Left renal cortex interstitium (tissue), 4 donors: ENCODE measurements at regions not wholly inside any gene's neighbourhood (a gene's known extent, or its start where the extent isn't known, plus 50 kb on each side); places are given as distances from the start of the nearest gene placed in this dataset.

ENCODE experiments used
- DNase-seq, 4 donors: peaks; one replicate each; pipeline ENCODE4 v3.0.0-alpha.2; 2013; ENCODE audit warnings: low read depth in 4 of 4, low spot score in 2 of 4, missing footprints in 1 of 4

DNA sequence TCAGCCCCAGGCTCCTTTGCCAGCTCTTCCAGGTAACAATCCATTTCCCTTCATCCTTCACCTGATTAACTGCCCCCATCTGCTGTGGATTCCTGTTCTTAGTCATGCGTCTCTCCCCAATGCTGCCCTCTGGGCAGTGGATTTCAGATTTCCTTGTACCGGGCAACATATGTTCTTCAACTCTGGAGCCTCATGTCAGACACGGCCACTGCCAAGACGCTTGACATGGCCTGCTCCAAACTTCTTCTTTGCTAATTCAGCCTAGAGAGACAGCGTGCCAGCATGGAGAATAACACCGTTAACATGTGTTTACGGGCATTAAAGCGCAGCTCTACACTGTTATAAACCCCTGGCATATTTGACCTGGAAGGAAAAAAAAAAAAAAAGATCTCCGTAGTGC, 1035.1 kb upstream of the NR2F2 start:
- no peak for DNase-seq

DNA sequence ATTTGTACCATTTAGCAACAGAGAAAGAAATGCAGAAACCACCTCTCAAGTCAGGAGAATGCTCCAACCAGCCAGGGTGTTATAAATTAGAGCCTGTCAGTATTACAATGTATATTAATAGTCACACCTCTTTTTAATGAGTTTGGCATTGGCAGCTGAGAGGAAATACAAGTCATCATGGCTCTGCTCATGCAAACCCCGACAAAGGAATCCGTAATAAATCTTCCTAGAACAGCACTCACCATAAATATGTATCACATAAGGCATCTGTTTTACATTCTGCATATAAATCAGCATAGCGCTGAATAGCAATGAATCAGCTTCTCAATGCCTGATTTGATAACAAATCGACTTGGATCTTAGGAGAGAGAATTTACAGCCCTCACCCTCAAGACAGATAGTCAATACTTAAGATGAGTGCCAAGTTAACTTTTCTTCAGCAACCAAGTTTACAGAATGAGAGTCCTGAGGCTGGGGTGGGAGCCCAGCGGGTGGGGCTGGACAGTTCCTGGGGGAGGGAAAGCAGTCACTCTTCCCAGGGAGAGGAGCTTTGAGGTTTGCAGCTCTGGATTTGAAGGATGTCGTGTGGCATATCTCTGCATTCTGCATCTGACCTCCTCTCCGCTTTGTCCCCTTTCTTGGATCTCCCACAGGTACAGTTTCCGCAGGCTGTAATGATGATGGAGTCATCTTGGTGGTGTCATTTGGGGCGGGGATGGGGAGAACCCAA, 1034.4 kb upstream of the NR2F2 start:
- no peak for DNase-seq

DNA sequence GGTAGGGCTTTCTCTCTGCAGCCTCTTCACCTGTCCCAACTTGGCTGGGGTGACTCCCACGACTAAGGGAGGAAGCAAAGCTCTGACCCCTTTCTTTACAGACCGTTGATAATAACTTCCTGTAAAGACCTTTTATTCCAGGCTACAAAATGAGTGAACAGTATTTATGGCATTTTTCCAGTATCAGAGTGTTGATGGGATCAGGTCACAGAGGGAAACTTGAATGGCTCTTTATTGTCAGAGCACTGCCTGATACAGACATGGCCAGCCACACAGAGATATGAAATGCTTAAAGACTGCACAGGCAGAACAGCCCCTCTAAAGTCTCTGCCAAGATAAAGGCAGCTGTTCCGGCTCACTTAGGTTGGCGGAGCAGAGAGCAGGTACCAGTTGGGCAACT, 1033.9 kb upstream of the NR2F2 start:
- no peak for DNase-seq

DNA sequence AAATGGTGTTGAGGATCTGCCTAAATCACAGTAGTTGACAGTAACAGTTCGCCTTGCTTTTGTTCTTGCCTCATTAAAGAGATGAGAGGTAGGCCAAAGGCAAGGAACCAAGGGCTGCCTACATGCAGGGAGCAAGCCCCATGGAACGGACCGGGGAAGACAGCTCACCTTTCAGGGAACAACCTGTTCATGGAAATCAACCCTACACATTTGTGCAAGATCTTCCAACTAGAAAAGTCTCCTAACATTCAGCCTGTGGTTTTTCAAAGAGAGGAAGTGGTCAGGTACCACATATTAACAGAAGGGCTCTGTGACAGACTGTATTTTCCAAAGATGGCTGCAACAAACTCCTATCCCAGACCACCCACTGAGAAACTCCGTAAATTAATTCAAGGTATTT, 1031.8 kb upstream of the NR2F2 start:
- DNase-seq = no peak

DNA sequence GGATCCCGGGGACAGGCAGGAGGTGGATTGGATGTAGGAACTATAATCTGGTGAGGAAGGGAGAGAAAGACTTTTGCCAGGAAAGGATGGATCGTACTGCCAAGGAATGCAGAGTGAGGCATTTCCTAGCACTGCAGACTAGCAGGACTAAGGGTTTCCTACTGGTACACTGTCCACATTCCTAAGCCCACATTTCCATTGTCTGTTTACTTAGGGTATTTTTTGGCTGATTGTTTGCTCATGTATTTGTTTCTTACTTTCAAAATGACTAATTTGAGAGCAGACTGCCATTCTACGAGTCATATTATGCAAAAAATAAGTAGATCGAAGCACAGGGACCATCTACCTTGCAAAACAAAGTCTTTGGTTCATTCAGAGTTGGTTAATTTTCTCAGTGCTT, 1029.5 kb upstream of the NR2F2 start:
- no peak for DNase-seq

DNA sequence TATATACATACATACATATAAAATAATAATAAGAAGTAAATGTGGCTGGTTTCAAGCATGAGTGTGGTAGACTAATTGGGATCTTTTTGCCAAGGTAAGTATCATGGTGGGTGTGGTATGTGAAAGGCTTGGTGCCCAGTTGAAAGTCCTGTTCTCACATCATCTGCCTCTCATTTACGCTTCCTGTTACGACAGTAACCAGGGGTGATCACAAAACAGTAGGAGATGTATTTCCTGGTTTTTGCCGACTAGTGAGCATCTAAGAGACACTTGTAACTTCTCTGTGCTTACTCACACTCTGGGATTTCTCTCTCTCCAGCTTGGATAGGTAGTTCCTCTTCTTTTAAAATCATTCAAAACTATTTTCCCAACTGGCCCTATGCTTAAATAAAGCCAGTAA, 1028.3 kb upstream of the NR2F2 start:
- no peak for DNase-seq

DNA sequence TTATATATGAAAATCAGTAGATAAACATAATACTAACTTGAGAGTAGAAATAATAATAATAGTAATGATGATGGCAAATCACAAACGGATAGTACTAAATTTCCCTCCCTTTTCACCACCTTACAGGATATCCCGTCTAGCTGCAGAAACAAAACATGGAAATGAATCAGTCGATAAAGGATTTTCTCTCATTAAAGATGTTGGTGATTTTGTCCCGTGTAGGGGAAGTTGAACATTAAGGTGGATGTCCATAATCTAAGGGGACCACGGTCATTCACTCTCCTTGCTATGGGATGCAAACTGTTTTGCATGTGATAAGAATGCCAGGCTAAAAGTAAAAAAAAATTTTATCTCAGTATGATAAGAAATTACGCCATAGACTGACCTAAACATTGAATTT, 1027.7 kb upstream of the NR2F2 start:
- DNase-seq = no peak

DNA sequence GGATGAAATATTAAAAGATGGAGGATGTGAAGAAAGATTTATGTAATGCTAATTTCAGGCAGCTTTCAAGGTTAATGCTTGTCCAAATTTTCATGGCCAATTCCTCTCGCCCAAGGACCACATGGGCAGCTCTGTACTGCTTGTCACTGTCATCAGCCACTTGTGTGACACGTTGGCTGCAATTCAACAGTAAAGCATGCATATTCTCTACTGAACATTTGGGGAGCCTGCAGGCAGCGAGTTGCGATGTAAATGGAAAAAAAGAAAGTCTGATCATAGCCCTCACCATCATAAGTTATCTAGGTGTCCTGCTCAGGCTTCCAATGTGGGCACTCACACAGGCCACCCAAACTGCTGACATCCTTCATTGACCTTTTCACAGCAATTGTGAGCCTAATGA, 1026.8 kb upstream of the NR2F2 start:
- no peak for DNase-seq

DNA sequence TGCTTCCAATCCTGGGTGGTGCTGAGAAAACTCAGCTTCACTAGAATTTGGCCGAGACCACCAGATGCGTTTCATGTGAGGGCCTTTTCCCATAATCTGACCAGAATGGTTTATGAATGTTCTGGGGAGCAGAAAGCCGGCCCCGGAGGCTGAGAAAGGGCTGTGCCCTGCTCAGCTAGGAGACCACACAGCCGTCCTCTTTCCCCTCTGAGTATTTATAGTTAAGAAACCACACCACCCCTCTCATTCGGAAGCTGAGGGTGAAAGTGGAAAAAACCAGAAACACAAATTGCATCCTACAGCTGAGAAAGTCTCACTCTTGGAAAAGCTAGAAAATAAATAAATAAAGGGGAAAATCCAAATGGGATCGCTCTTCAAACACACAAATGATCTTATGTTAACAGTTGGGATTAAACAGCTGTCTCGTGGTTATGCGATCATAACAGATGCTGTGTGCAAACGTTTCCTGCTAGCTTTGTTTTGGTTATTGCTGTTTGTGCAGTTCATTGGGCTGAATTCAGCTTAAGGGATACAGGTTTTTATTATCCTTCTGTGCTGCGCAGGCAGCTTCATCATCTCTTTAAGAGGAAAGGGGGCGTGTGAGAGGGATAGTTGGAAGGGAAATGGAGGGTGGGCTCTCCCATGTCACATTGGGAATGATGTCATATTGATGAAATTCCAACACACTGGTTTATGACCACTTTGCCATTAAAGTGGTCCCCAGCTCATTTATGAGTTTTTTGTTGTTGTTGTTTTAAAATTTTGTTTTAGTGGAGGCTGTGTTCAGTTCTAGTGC, 1026.2 kb upstream of the NR2F2 start:
- DNase-seq = peak in 1 of 4 donors; percentile 71

DNA sequence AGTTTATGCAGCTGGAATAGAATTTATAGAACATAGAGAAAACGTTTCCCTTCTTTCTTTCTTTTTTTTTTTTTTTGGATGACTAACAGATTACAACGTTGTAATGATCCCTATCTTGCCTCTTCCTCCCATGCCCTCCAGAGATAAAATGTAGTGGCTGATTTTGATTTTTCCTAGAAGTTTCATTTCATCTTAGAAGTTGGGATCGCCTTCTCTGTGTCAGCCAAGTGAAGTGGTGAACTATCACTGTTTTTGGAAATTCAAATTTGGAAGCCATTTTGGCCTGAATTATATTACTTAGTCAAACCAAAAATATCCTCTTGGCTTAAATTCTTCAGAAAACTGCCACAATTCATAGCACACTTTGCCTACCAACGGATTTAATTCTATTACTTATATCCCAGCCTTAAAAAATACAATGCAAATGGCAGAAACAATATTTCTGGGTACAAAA, 1025.5 kb upstream of the NR2F2 start:
- DNase-seq = no peak

DNA sequence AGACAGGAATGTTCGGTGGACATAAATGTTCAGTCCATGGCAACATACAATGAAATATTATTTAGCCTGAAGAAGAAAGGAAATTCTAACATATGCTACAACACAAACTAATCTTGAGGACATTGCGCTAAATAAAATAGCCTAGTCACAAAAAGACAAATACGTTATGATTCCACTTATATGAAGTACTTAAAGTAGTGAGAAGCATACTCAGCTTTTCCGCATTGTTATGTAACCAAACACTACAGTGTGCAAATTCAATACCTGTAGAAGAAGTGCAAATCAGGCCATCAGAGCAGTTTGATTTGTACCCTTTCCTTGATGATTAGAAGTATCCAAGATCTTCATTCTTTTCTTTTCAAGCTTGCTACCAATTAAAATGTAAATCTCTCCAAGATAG, 1023.4 kb upstream of the NR2F2 start:
- DNase-seq = no peak

DNA sequence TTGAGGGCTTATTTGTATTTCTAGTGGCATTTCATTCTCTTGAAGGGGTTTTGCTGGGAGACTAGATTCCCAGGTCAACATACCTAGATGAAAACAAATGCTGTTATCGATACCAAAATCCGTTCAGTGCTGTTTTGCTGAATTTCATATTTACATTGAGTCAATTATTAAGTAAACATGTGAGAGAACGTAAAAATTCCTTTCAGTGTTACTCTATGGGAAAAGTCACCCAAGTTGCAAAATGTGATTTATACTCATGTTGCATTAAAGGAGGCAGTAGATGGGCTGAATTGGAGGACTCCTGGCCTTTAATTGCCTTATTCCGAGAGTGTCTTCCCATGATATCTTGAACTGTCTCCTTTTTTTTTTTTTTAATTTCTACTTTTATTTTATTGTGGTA, 1011.3 kb upstream of the NR2F2 start:
- no peak for DNase-seq

DNA sequence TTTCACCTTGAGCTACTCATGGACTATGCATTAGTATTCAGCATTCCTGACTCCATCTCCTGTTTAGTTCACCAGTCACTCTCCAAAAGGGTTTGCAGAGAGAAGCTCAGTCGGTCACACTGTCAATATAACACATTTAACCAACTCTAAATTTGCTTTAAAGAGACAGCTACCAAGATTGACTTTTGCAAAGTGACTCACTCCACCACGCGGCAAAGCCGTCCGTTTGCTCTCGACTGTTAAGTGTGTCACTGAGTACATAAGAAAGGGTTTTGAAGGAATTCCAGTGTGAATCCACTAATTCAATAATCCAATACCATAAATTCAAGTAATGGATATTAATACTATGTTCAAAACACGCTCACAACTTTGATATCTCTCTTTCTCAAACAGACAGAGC, 1006.7 kb upstream of the NR2F2 start:
- no peak for DNase-seq

DNA sequence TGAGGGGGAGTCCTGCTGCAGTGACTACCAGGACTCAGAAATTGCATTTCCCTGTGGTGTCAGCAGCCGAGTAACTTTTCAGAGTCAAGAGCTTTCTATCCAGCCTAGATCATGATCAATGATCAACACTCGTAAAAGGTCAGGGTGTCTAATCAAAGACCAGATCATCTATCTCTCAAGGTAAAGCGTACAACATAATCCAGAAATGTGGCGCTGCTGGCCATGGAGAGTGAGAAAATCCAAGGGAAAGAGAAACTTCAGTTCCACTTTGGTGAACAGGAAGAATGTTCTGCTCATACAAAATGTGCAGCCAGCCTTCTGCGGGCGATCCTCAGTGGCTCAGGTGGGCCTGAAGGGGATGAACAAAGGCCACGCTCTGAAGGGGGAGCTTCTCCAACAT, 1005.8 kb upstream of the NR2F2 start:
- DNase-seq = no peak

DNA sequence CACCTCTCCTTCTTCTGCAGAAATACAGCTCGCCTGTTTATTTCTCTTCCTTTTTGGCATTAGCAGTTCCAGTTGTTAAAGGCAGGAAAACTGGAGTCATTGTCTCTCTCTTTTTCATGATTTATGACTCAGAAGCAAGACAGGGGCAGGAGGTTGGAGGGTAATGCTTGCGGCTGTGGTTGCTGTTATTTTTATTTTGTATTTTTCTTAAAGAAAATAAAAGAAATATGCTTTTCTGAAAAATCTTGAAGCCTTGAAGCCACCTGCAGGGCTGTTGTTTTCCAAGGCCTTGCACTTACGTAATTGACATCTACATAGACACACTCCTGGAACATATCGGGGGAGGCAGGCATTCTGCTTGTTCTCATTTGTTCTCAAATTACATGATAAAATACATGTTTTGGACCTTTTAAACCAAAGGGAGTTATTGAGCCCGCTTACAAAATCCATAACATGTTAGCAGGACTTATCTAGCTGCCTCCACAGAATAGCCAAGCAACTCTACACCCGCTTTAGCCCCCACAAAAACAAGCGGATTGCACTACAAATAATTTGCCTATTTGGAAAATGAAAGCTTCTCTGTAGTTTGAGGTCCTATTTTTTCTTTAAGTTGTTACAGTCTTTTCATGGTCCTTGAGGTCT, 1004.6 kb upstream of the NR2F2 start:
- DNase-seq = no peak

DNA sequence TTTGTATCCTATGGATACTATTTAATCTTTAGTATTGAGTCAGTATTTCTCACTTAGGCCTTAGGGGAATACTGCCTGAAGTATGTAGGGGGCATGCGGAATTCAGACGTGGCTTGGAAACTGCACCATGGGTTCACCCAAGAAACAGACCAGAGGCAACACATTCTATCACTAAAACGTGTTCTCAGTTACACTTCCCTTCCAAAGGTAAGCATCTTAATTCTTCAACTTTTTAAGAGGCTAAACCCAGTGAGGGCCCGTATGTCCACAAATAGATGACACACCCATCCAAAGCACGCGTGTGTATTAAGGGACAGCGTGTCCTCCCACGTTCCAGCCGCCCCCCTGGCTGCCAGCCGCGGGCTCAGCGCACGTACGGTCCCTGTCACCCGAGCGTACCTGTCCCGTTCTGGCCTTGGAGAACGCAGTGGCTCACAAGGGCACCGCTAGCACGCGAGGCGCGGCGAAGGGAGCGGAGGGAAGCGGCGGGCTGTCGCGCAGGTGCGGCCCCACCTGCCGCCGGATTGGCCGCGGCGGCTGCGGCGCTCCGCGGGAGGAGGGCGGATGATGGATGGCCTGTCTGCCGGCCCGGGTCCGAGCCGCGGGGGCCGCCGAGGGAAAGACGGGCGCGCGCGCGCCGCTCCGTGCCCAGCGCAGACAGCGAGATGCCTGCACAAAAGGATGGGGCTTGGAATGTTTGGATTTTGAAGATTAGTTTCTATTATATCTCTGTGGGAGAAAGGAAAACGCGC, 1003.9 kb upstream of the NR2F2 start:
- no peak for DNase-seq

DNA sequence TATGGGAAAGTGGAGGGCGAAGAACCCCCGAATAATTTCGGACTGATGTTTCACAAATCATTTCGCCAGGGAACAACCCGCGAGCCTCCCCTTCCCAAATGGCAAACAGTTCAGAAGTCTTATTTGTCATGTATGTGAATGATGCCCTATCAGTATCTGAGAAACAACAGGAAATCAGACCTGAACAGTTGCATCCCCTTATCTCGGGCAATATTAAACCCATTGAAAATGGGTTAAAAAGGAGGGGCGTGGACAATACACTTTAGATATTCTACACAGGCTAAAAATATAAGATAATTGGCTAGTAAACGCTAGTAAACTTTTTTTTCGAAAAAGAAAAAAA, 1003.3 kb upstream of the NR2F2 start:
- DNase-seq = no peak

DNA sequence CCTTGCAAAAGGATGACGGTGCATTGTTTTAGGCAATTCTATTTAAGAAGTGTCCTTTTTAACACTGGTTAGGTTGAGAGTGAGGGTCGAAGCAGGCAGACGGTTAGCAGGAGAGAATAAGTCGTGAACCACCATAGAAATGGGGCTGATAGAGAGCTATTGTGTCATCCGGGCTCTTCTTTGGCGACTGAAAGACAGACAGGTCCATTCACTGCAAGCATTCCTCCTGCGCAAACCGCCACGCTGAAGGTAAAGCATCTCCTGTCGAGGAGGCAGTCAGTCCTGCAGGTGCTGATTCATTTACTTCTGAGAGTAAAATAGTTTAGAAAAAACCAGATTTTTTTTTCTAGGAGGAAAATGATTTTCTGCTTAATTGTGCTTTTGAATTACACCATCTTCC, 1002.8 kb upstream of the NR2F2 start:
- no peak for DNase-seq

DNA sequence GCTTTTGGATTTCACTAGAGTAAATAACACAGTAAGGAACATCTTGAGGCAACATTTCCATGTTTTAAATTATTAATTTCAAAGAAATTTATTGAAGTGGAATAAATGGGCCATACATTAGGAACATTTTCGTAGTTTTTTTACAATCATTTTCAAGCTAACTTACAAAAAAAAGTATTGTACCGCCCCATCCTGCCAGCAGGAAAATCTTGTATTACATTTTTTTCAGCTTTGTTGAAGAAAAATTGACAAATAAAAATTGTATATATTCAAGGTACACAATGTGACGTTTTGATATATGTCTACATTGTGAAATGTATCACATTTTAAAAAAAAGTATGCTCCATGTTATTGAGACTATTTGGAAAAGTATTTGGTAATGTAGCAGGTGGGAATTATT, 1001.9 kb upstream of the NR2F2 start:
- DNase-seq = no peak

DNA sequence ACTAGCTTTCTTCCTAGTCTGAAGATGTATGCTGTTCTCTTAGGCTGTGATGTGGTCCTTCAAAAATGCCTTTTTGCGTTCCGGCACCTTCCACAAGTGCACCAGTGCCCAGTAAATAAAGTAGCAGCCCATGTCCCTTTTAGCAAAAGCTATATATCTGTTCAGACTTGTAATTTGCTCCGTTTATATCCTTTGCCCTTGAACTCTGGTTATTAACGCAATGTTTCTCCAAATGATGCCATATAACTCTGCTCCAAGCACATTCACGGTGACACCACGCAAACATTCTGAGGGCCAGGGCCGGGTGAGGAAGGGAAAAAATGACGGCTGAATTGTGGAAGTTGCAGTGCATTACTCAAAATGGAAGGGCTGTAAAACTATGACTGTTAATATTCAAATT, 1001.1 kb upstream of the NR2F2 start:
- no peak for DNase-seq

DNA sequence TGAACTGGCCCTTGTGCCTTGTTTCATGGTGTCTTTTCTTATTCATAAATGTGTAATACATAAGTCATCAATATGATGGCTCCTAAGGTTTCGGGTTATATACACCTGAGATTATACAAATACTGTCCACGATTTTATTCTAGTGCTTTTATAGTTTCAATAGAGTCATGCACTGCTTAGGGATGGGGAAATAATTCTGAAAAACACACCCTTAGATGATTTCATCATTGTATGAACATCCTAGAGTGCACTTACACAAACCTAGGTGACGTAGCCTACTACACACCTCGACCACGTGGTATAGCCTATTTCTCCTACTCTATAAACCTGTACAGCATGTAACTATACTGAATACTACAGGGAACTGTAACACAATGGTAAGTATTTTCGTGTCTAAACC, 988.8 kb upstream of the NR2F2 start:
- no peak for DNase-seq
